Thoracic aorta (tissue), 2 donors: ENCODE measurements at regions not wholly inside any gene's neighbourhood (a gene's known extent, or its start where the extent isn't known, plus 50 kb on each side); places are given as distances from the start of the nearest gene placed in this dataset.

Source experiments
- ATAC-seq: fragments of 150-250 bp; one replicate; pipeline ENCODE4 v1.8.0; 2017; ENCODE audit warnings: low read depth; ENCODE audit not compliant: insufficient number of reproducible peaks, low FRiP score
- DNase-seq: peaks from one replicate; pipeline ENCODE4 v3.0.0-alpha.2; 2020; ENCODE audit warnings: low spot score
- H3K27ac ChIP-seq, 2 donors: fragments of 200-600 bp; sonication (generic); 1 replicate in 1 of 2; 2 replicates in 1 of 2; pipeline ENCODE4 v1.5.1; 2016; ENCODE audit warnings: mild to moderate bottlenecking in 2 of 2, moderate library complexity in 2 of 2
- H3K27me3 ChIP-seq: fragments of 200-600 bp; sonication (generic); replicated peaks from 2 replicates; pipeline ENCODE4 v1.6.0; 2016; ENCODE audit warnings: mild to moderate bottlenecking; ENCODE audit not compliant: insufficient read depth
- H3K36me3 ChIP-seq: fragments of 200-600 bp; sonication (generic); one replicate; pipeline ENCODE4 v1.5.1; 2016
- H3K4me1 ChIP-seq, 2 donors: fragments of 200-600 bp; sonication (generic); 1 replicate in 1 of 2; 2 replicates in 1 of 2; pipeline versions ENCODE4 v1.5.1 to v1.6.0; 2016; ENCODE audit warnings: low read depth in 2 of 2, mild to moderate bottlenecking in 1 of 2; ENCODE audit not compliant: control insufficient read depth in 1 of 2
- H3K4me3 ChIP-seq: fragments of 200-600 bp; sonication (generic); 2 replicates; pipeline ENCODE4 v1.5.1; 2016; ENCODE audit warnings: mild to moderate bottlenecking
- H3K9me3 ChIP-seq: fragments of 200-600 bp; sonication (generic); 2 replicates; pipeline ENCODE4 v1.5.1; 2016
- CTCF ChIP-seq: fragments of 200-600 bp; sonication (generic); IDR thresholded peaks from one replicate; pipeline ENCODE4 v1.5.1; 2019; ENCODE audit warnings: antibody characterized with exemption

- no peaks in the 10 kb centered on the region for H3K9me3 ChIP-seq
- peak overlapping the region; percentile 63 to 75 for H3K27ac ChIP-seq
- no peaks in the 10 kb centered on the region for H3K36me3 ChIP-seq
- no peaks in the 10 kb centered on the region for H3K27me3 ChIP-seq
- peaks cover 21 to 45% of the 10 kb centered on the region in 2 donors for H3K4me1 ChIP-seq
- no peak for DNase-seq
- no peak for ATAC-seq
- TF ChIP-seq CTCF = no peak
- H3K4me3 ChIP-seq = no peak overlapping the region
Measured at GRCh38 chr12:105468464-105468863, 138.0 kb downstream of the C12orf75 start.

GRCh38 chr12:105469211-105469610 is 138.7 kb downstream of the C12orf75 start:
- Histone ChIP-seq H3K9me3 (no peaks in the 10 kb centered on the region), H3K4me1 (peaks cover 21 to 45% of the 10 kb centered on the region in 2 donors), H3K36me3 (no peaks in the 10 kb centered on the region), H3K27me3 (no peaks in the 10 kb centered on the region), H3K27ac (peak overlapping the region; percentile 64 to 75), H3K4me3 (no peak overlapping the region)
- ATAC-seq = no peak
- no peak for DNase-seq
- TF ChIP-seq CTCF = no peak

GRCh38 chr12:105469701-105470100 is 139.2 kb downstream of the C12orf75 start:
- ATAC-seq (no peak), DNase-seq (no peak)
- Histone ChIP-seq H3K27ac (peak overlapping the region; percentile 64 to 75), H3K4me3 (no peak overlapping the region), H3K36me3 (no peaks in the 10 kb centered on the region), H3K27me3 (no peaks in the 10 kb centered on the region), H3K9me3 (no peaks in the 10 kb centered on the region), H3K4me1 (peaks cover 21 to 45% of the 10 kb centered on the region in 2 donors)
- no peak for TF ChIP-seq CTCF

- Histone ChIP-seq H3K4me1 (peaks cover 21 to 45% of the 10 kb centered on the region in 2 donors), H3K27me3 (no peaks in the 10 kb centered on the region), H3K36me3 (no peaks in the 10 kb centered on the region), H3K27ac (peak overlapping the region; percentile 64 to 75), H3K4me3 (no peak overlapping the region), H3K9me3 (no peaks in the 10 kb centered on the region)
- no peak for DNase-seq
- TF ChIP-seq CTCF = no peak
- ATAC-seq = no peak
Measured at GRCh38 chr12:105470102-105470501, 139.6 kb downstream of the C12orf75 start.

GRCh38 chr12:105470601-105471000 is 140.1 kb downstream of the C12orf75 start:
- no peak for DNase-seq
- H3K9me3 ChIP-seq = no peaks in the 10 kb centered on the region
- no peak overlapping the region for H3K27ac ChIP-seq
- peaks cover 21 to 45% of the 10 kb centered on the region in 2 donors for H3K4me1 ChIP-seq
- H3K27me3 ChIP-seq = no peaks in the 10 kb centered on the region
- no peak overlapping the region for H3K4me3 ChIP-seq
- no peaks in the 10 kb centered on the region for H3K36me3 ChIP-seq
- TF ChIP-seq CTCF = no peak
- ATAC-seq = no peak
